ENCODE measurements at regions not wholly inside any gene's neighbourhood (a gene's known extent, or its start where the extent isn't known, plus 50 kb on each side); places are given as distances from the start of the nearest gene placed in this dataset.
"Not testable (repeated sequence)": the region's sequence is repeated elsewhere in the genome, so short reads cannot be mapped to it uniquely, and the experiment has no call there.

DNA sequence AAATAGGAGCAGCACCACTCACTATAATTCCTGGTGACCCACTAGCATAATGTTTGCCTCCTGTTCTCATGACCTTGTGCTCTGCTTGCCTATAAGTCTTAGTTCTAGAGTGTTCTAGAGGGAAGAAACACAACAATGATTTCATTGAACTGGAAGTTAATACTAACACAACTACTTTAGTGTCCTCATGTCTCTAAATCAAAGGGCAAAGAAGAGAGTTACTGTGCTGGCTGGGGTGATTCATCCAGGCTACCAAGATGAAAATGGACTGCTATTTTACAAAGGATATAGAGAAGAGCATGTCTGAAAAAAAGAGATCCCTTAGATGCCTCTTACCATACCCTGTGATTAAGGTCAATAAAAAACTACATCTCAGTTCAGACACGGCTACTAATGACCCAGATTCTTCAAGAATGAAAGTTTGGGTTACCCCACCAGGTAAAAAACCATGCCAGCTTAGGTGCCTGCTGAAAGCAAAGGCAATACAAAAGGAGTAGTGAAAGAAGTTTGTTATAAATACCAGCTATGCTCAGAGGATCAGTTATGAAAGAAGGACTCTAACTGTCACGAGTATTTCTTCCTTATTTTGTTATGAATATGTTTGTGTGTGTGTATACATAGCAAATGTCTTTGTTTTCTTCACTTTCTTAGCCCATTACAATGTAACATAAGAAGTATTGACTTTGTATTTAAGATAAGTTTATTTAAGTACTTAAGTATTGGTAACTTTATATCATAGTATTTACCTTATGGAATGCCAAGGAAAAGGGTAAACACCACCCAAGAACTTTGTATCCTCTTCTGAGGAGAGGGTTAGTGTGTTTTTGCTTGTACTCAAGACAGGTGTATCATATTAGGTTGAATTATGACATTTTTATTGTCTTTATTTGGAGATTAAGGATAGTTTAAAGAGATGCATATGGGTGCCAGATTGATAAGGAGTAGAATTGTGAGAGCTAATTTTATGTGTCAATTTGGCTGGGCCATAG lies 314.1 kb upstream of the PTGER4 start:
- in situ Hi-C loops (cut with HindIII; ENCODE audit: low pct_ligation_motif_present, low pct_unique_long_range_greater_than_20kb, low sequenced_read_pairs) = no loop called here
- DNase-seq = no peak

DNA sequence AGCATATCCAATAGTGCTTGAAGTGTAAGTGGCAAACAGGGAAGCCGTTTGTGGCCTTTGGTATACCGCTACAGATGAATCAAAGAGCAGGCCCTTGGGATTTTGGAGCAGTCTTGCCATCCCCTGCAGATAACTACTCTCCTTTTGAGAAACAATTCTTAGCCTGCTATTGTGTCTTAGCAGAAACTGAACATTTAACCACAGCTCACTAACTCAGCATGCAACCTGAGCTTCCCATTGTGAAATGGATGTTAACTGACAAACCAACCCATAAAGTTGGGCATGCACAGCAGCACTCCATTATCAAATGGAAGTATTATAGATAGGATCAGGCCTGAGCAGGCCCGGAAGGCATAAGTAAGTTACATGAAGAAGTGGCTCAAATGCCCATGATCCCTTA lies 315.3 kb upstream of the PTGER4 start:
- in situ Hi-C loops (cut with HindIII; ENCODE audit: low pct_ligation_motif_present, low pct_unique_long_range_greater_than_20kb, low sequenced_read_pairs) = no loop called here
- DNase-seq = no peak

GRCh38 chr5:40361378-40361777 lies 318.3 kb upstream of the PTGER4 start:
- DNase-seq = no peak
- in situ Hi-C loops (cut with HindIII; ENCODE audit: low pct_ligation_motif_present, low pct_unique_long_range_greater_than_20kb, low sequenced_read_pairs) = no loop called here

DNA sequence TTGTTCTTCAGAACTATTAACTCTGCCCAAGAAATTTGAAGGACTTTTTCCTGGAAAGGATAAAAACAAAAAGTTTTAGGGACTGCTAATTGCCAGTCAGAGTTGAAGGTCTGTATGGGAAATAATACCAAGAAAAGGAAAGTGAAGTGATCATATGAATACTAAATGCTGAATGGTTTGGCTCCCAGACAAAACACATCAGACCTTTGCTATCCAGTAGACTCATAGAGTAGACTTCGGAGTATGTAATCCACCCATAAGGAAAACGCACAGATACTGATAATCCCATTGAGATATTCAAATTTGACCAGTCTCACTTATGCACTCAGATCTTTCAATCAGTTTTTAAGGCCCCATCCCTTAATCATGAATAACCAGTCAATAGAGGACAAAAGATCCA lies 319.0 kb upstream of the PTGER4 start:
- in situ Hi-C loops (cut with HindIII; ENCODE audit: low pct_ligation_motif_present, low pct_unique_long_range_greater_than_20kb, low sequenced_read_pairs) = no loop called here
- no peak for DNase-seq

GRCh38 chr5:40359832-40360231 lies 319.9 kb upstream of the PTGER4 start:
- in situ Hi-C loops (cut with HindIII; ENCODE audit: low pct_ligation_motif_present, low pct_unique_long_range_greater_than_20kb, low sequenced_read_pairs) = no loop called here
- no peak for DNase-seq

DNA sequence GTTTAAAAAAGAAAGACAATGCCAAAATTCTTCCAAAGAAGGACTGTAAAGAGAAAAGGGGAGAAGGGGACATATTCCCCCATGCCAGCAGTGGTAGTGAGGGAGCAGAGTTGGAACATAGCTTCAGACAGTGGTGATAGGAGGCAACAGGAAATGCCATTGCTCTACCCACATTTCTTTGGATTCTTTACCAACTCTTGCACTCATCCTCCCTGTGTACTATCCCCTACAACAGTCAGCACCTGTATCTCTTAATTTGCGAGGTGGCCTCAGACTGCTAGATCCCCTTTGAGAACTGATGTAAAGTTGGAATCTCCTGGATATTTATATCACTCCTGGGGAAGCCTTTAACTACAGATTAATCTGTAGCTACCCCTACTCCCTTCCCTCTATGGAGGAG lies 320.6 kb upstream of the PTGER4 start:
- DNase-seq = no peak
- in situ Hi-C loops (cut with HindIII; ENCODE audit: low pct_ligation_motif_present, low pct_unique_long_range_greater_than_20kb, low sequenced_read_pairs) = no loop called here

DNA sequence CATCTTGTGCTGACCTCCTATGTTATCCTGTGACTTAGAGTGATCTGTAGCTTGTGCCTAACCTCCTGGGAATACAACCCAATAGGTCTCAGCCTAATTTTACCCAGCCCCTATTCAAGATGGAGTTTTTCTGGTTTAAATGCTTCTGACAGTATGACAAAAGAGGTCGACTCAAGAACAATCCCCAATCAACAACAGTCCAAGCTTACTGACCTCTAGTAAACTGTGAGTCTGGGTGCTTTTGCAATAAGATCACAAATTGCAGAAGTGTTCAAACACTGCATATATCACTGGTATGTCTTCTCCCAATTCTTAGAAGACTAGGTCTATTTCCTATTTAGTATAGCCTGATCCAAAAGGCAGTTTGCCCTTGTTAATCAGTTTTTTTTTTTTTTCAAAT lies 323.5 kb upstream of the PTGER4 start:
- no peak for DNase-seq
- in situ Hi-C loops (cut with HindIII; ENCODE audit: low pct_ligation_motif_present, low pct_unique_long_range_greater_than_20kb, low sequenced_read_pairs) = no loop called here

DNA sequence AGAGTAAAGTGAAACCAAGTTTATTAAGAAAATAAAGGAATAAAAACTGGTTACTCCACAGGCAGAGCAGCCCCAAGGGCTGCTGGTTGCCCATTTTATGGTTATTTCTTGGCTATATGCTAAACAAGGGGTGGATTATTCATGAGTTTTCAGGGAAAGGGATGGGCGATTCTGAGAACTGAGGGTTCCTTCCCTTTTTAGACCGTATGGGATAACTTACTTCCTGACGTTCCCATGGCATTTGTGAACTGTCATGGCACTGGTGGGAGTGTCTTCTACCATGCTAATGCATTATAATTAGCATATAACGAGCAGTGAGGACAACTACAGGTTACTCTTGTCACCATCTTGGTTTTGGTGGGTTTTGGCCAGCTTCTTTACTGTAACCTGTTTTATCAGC lies 323.9 kb upstream of the PTGER4 start:
- DNase-seq = no peak
- in situ Hi-C loops (cut with HindIII; ENCODE audit: low pct_ligation_motif_present, low pct_unique_long_range_greater_than_20kb, low sequenced_read_pairs) = no loop called here

GRCh38 chr5:40355181-40355580 lies 324.5 kb upstream of the PTGER4 start:
- DNase-seq = no peak
- in situ Hi-C loops (cut with HindIII; ENCODE audit: low pct_ligation_motif_present, low pct_unique_long_range_greater_than_20kb, low sequenced_read_pairs) = no loop called here

GRCh38 chr5:40354171-40354570 lies 325.5 kb upstream of the PTGER4 start:
- DNase-seq = no peak
- in situ Hi-C loops (cut with HindIII; ENCODE audit: low pct_ligation_motif_present, low pct_unique_long_range_greater_than_20kb, low sequenced_read_pairs) = no loop called here

- in situ Hi-C loops (cut with HindIII; ENCODE audit: low pct_ligation_motif_present, low pct_unique_long_range_greater_than_20kb, low sequenced_read_pairs) = no loop called here
- no peak for DNase-seq
These were observed 326.3 kb upstream of the PTGER4 start for GRCh38 chr5:40353442-40353841.

- no peak for DNase-seq
- in situ Hi-C loops (cut with HindIII; ENCODE audit: low pct_ligation_motif_present, low pct_unique_long_range_greater_than_20kb, low sequenced_read_pairs) = no loop called here
These were observed 331.6 kb upstream of the PTGER4 start for GRCh38 chr5:40347981-40348725.

DNA sequence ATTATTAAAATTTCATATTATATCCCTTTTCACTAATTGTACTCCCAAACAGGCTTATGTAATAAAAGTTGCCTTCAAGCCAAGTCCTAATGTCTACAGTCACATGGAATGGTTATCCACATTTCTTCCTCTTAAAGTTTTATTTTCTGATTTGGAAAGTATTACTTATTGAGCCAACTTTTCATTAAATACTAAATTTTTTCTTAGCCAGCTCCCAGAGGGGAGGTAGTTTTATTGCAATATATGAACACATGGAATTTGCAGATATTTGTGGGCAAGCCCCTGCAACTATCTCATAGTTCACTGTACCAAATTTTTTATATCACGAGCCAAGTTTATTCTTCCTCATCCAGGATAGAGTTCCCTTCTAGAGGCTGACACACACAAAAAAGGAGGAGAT lies 332.8 kb upstream of the PTGER4 start:
- in situ Hi-C loops (cut with HindIII; ENCODE audit: low pct_ligation_motif_present, low pct_unique_long_range_greater_than_20kb, low sequenced_read_pairs) = no loop called here
- DNase-seq = no peak

DNA sequence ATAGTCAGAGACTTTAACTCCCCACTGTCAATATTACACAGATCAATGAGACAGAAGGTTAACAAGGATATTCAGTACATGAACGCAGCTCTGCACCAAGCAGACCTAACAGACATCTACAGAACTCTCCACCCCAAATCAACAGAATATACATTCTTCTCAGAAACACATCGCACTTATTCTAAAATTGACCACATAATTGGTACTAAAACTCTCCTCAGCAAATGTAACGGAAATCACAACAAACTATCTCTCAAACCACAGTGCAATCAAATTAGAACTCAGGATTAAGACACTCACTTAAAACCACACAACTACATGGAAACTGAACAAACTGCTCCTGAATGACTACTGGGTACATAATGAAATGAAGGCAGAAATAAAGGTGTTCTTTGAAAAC lies 341.3 kb upstream of the PTGER4 start:
- in situ Hi-C loops (cut with HindIII; ENCODE audit: low pct_ligation_motif_present, low pct_unique_long_range_greater_than_20kb, low sequenced_read_pairs); DNase-seq: not testable (repeated sequence)

GRCh38 chr5:40334242-40334635 lies 345.5 kb upstream of the PTGER4 start:
- DNase-seq = no peak
- in situ Hi-C loops (cut with HindIII; ENCODE audit: low pct_ligation_motif_present, low pct_unique_long_range_greater_than_20kb, low sequenced_read_pairs) = no loop called here

DNA sequence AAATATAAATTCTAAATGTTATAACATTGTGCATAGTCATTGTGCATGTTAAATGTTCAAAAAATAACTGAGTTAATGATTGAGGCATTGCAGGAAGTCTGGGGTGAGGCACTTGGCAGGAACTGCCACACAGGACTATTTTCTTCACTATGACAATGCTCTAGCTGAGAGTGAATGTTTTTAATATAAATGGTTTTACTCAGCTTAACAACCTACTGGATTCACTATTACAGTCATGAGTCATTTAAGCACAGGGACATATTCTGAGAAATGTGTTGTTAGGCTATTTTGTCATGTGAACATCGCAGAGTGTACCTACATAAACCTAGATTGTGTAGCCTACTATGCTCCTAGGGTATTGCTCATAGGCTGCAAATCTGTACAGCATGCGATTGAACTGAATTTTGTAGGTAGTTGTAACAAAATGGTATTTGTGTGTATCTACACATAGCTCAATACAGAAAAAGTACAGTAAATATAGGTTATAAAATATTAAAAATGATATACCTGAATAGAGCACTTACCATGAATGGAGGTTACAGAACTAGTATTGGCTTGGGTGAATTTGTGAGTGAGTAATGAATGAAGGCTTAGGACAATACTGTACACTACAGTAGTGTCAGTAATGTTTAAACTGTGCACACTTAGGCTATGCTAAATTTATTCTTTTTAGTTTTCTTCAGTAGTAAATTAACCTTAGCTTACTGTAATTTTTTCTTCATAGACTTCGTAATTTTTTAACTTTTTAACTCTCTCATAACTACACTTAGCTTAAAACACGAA lies 346.1 kb upstream of the PTGER4 start:
- in situ Hi-C loops (cut with HindIII; ENCODE audit: low pct_ligation_motif_present, low pct_unique_long_range_greater_than_20kb, low sequenced_read_pairs) = no loop called here
- no peak for DNase-seq

DNA sequence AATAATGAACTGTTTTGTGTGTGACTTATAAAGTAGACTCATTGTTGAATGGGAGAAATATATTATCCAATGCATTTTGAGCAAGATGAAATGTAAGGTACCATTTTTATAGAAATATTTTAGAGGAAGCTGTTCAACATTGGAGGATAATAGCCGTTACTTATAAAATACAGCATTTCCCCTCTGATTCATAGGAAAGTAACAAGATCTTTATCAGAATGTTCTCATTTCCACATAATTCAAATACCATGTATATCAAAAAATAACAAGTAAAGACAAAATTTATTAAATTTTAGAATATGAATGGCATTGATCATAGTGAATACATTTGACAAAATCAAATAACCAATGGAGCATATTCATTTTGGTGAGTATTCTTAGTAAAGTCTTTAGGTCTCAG lies 346.7 kb upstream of the PTGER4 start:
- in situ Hi-C loops (cut with HindIII; ENCODE audit: low pct_ligation_motif_present, low pct_unique_long_range_greater_than_20kb, low sequenced_read_pairs) = no loop called here

DNA sequence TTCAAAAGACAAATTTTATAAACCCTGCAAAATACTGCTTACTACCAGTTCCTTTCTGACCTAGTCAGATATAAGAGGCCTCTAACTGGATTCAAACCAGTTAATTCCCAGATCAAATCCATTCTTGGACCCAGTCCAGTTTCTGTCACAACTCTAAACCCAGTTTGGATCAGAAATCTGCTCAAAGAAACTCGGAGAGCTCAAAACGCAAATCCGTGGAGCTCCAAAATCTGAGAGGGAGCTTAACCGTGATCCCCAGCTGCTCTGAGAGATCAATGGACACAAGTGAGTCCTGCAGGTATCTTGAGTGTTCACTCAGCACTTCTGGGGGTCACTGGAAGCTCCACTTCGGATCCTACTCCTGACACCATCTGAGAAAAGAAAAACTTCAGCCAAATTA lies 348.1 kb upstream of the PTGER4 start:
- in situ Hi-C loops (cut with HindIII; ENCODE audit: low pct_ligation_motif_present, low pct_unique_long_range_greater_than_20kb, low sequenced_read_pairs) = no loop called here
- DNase-seq = no peak

More for the DNA sequence above, 346.7 kb upstream of the PTGER4 start:
- no peak for DNase-seq

- in situ Hi-C loops (cut with HindIII; ENCODE audit: low pct_ligation_motif_present, low pct_unique_long_range_greater_than_20kb, low sequenced_read_pairs) = no loop called here
- no peak for DNase-seq
These were observed 358.2 kb upstream of the PTGER4 start for GRCh38 chr5:40321514-40321913.
